ENCODE measurements at regions not wholly inside any gene's neighbourhood (a gene's known extent, or its start where the extent isn't known, plus 50 kb on each side); places are given as distances from the start of the nearest gene placed in this dataset.

- Histone ChIP-seq H3K4me3 (no peak overlapping the region), H3K27ac (no peak overlapping the region), H3K79me2 (ENCODE audit: low read depth) (no peaks in the 10 kb centered on the region), H2AFZ (no peak overlapping the region), H3K36me3 (ENCODE audit: low read depth) (no peaks in the 10 kb centered on the region), H3K9me3 (ENCODE audit: insufficient read depth, low read depth) (0 out of 2 replicates have a peak, but pooled peaks cover 6% of the 10 kb centered on the region), H3K4me1 (replicated peaks; ENCODE audit: insufficient read depth) (no peaks in the 10 kb centered on the region), H4K20me1 (ENCODE audit: insufficient read depth) (no peaks in the 10 kb centered on the region), H3K27me3 (ENCODE audit: insufficient read depth, low read depth) (peaks cover 44% of the 10 kb centered on the region), H3F3A (ENCODE audit: insufficient read depth, low read depth) (no peaks in the 10 kb centered on the region), H3K9me2 (ENCODE audit: insufficient read depth) (no peaks in the 10 kb centered on the region), H3K4me2 (no peak overlapping the region)
- no TSS peak for BruUV-seq (replicated peaks)
- DNase-seq = no peak
- ChIA-PET POLR2A (ENCODE audit: unreplicated experiment) (no interaction called here), CTCF (interaction anchor here (0.6 kb wide), 1 partner anchor 1253 kb away, joined by 3 read pairs; no protein-coding TSS in a partner anchor)
- no peak for TF ChIP-seq EZH2 (IDR thresholded peaks at IDR 0.05; ENCODE audit: low read depth)
- TF ChIP-seq, protein P1, sequence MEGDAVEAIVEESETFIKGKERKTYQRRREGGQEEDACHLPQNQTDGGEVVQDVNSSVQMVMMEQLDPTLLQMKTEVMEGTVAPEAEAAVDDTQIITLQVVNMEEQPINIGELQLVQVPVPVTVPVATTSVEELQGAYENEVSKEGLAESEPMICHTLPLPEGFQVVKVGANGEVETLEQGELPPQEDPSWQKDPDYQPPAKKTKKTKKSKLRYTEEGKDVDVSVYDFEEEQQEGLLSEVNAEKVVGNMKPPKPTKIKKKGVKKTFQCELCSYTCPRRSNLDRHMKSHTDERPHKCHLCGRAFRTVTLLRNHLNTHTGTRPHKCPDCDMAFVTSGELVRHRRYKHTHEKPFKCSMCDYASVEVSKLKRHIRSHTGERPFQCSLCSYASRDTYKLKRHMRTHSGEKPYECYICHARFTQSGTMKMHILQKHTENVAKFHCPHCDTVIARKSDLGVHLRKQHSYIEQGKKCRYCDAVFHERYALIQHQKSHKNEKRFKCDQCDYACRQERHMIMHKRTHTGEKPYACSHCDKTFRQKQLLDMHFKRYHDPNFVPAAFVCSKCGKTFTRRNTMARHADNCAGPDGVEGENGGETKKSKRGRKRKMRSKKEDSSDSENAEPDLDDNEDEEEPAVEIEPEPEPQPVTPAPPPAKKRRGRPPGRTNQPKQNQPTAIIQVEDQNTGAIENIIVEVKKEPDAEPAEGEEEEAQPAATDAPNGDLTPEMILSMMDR (conservative IDR thresholded peaks at IDR 0.05) = no peak
- intact Hi-C loops (cut with micrococcal nuclease; ENCODE audit: unreplicated experiment) = no loop called here
These were observed 223.3 kb upstream of the NFE2L3 start for GRCh38 chr7:25928549-25929330.

DNA sequence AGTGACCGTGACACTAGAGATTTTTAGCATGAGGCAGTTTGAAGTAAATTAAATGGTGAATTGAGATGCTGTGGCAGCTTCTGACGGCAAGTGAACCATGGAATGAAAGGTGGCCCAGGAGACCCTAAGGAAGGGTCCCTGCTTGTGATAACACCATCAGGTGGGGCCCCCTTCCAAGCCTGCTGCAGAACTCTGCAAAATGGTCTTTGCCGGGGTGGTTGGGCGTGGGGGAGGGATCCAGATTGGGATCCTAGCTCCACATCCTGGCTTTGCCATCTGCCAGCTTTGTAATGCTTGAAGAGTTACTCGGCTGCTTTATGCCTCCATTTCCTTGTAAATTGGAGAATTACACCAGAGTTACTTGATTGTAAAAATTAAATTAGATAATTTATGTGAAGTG is 222.6 kb upstream of the NFE2L3 start:
- Histone ChIP-seq H3K4me3 (no peak overlapping the region), H3K9me2 (ENCODE audit: insufficient read depth) (no peaks in the 10 kb centered on the region), H3K4me1 (replicated peaks; ENCODE audit: insufficient read depth) (no peaks in the 10 kb centered on the region), H3K36me3 (ENCODE audit: low read depth) (no peaks in the 10 kb centered on the region), H4K20me1 (ENCODE audit: insufficient read depth) (no peaks in the 10 kb centered on the region), H3K9me3 (ENCODE audit: insufficient read depth, low read depth) (0 out of 2 replicates have a peak, but pooled peaks cover 6% of the 10 kb centered on the region), H2AFZ (no peak overlapping the region), H3K27ac (no peak overlapping the region), H3K79me2 (ENCODE audit: low read depth) (no peaks in the 10 kb centered on the region), H3K4me2 (no peak overlapping the region), H3F3A (ENCODE audit: insufficient read depth, low read depth) (no peaks in the 10 kb centered on the region), H3K27me3 (ENCODE audit: insufficient read depth, low read depth) (peaks cover 44% of the 10 kb centered on the region)
- ChIA-PET CTCF (interaction anchor here (0.6 kb wide), 1 partner anchor 1253 kb away, joined by 3 read pairs; no protein-coding TSS in a partner anchor), POLR2A (ENCODE audit: unreplicated experiment) (no interaction called here)
- no peak for DNase-seq
- TF ChIP-seq, protein P1 (conservative IDR thresholded peaks at IDR 0.05) = no peak
- TF ChIP-seq EZH2 (IDR thresholded peaks at IDR 0.05; ENCODE audit: low read depth) = no peak
- intact Hi-C loops (cut with micrococcal nuclease; ENCODE audit: unreplicated experiment) = no loop called here
- no TSS peak for BruUV-seq (replicated peaks)

- no peak for DNase-seq
- BruUV-seq (replicated peaks) = no TSS peak
- intact Hi-C loops (cut with micrococcal nuclease; ENCODE audit: unreplicated experiment) = no loop called here
- no peaks in the 10 kb centered on the region for H4K20me1 ChIP-seq (ENCODE audit: insufficient read depth)
- TF ChIP-seq, protein P1 (conservative IDR thresholded peaks at IDR 0.05) = no peak
- TF ChIP-seq EZH2 (IDR thresholded peaks at IDR 0.05; ENCODE audit: low read depth) = no peak
- no peak overlapping the region for H3K4me3 ChIP-seq
- H2AFZ ChIP-seq = no peak overlapping the region
- no peaks in the 10 kb centered on the region for H3K79me2 ChIP-seq (ENCODE audit: low read depth)
- no peaks in the 10 kb centered on the region for H3K4me1 ChIP-seq (replicated peaks; ENCODE audit: insufficient read depth)
- ChIA-PET CTCF (interaction anchor here (0.6 kb wide), 1 partner anchor 110 kb away, joined by 3 read pairs; no protein-coding TSS in a partner anchor), POLR2A (ENCODE audit: unreplicated experiment) (no interaction called here)
- no peak overlapping the region for H3K27ac ChIP-seq
- H3K4me2 ChIP-seq = no peak overlapping the region
- H3K36me3 ChIP-seq (ENCODE audit: low read depth) = no peaks in the 10 kb centered on the region
- H3K9me2 ChIP-seq (ENCODE audit: insufficient read depth) = no peaks in the 10 kb centered on the region
- H3F3A ChIP-seq (ENCODE audit: insufficient read depth, low read depth) = no peaks in the 10 kb centered on the region
- peaks cover 44% of the 10 kb centered on the region for H3K27me3 ChIP-seq (ENCODE audit: insufficient read depth, low read depth)
- H3K9me3 ChIP-seq (ENCODE audit: insufficient read depth, low read depth) = 0 out of 2 replicates have a peak, but pooled peaks cover 6% of the 10 kb centered on the region
These were observed 221.4 kb upstream of the NFE2L3 start for GRCh38 chr7:25930492-25931048.
